Fibroblast of the aortic adventitia (primary cell): ENCODE measurements at regions not wholly inside any gene's neighbourhood (a gene's known extent, or its start where the extent isn't known, plus 50 kb on each side); places are given as distances from the start of the nearest gene placed in this dataset.
"Not testable (repeated sequence)": the region's sequence is repeated elsewhere in the genome, so short reads cannot be mapped to it uniquely, and the experiment has no call there.

Source experiments
- DNase-seq: peaks from one replicate; pipeline ENCODE4 v3.0.0-alpha.2; 2010; ENCODE audit warnings: low read depth
- H3K4me3 ChIP-seq: 2 replicates; pipeline ENCODE4 v1.5.1; 2011; ENCODE audit warnings: low read depth, mild to moderate bottlenecking, control low read depth, low read length, moderate library complexity
- CTCF ChIP-seq: IDR thresholded peaks from 2 replicates; pipeline ENCODE4 v1.5.1; 2011; ENCODE audit warnings: mild to moderate bottlenecking, low read length, control low read depth, inconsistent platforms; ENCODE audit not compliant: insufficient read depth

- no peak overlapping the region for H3K4me3 ChIP-seq
- no peak for DNase-seq
- no peak for TF ChIP-seq CTCF
These were observed 82.1 kb downstream of the TSN start for GRCh38 chr2:121837591-121837990.

GRCh38 chr2:121838551-121838950, 83.1 kb downstream of the TSN start:
- DNase-seq = no peak
- no peak overlapping the region for H3K4me3 ChIP-seq
- TF ChIP-seq CTCF = no peak

- no peak for DNase-seq
- H3K4me3 ChIP-seq = no peak overlapping the region
- TF ChIP-seq CTCF = no peak
These were observed 84.1 kb downstream of the TSN start for GRCh38 chr2:121839584-121839983.

- DNase-seq = no peak
- H3K4me3 ChIP-seq = no peak overlapping the region
- no peak for TF ChIP-seq CTCF
These were observed 93.8 kb downstream of the TSN start for GRCh38 chr2:121849236-121849635.

- not testable (repeated sequence) for H3K4me3 ChIP-seq, DNase-seq
These were observed 97.7 kb downstream of the TSN start for GRCh38 chr2:121853149-121853548.

GRCh38 chr2:121855510-121855909, 100.1 kb downstream of the TSN start:
- H3K4me3 ChIP-seq = no peak overlapping the region
- no peak for DNase-seq
- no peak for TF ChIP-seq CTCF

- TF ChIP-seq CTCF = no peak
- no peak overlapping the region for H3K4me3 ChIP-seq
- DNase-seq = peak; percentile 21
These were observed 100.9 kb downstream of the TSN start for GRCh38 chr2:121856360-121856759.
